ENCODE measurements at regions not wholly inside any gene's neighbourhood (a gene's known extent, or its start where the extent isn't known, plus 50 kb on each side); places are given as distances from the start of the nearest gene placed in this dataset.

GRCh38 chr1:47656719-47657685 lies 219.2 kb downstream of the FOXD2 start:
- Histone ChIP-seq H3K4me1 (ENCODE audit: insufficient read depth) (no peaks in the 10 kb centered on the region), H3K9me2 (ENCODE audit: insufficient read depth) (no peaks in the 10 kb centered on the region), H3K36me3 (ENCODE audit: low read depth) (no peaks in the 10 kb centered on the region), H2AFZ (no peak overlapping the region), H3K4me2 (ENCODE audit: unreplicated experiment) (no peak overlapping the region), H3K79me2 (ENCODE audit: insufficient read depth) (no peaks in the 10 kb centered on the region), H3F3A (ENCODE audit: insufficient read depth) (no peaks in the 10 kb centered on the region), H3K27me3 (replicated peaks; ENCODE audit: insufficient read depth) (peaks cover 17% of the 10 kb centered on the region; the same call in 1 of the 2 replicates), H3K27ac (no peak overlapping the region), H4K20me1 (ENCODE audit: insufficient read depth) (no peaks in the 10 kb centered on the region), H3K4me3 (no peak overlapping the region), H3K9ac (no peak overlapping the region), H3K9me3 (ENCODE audit: low read depth) (no peaks in the 10 kb centered on the region)
- TF ChIP-seq EZH2phosphoT487 (IDR thresholded peaks at IDR 0.05; ENCODE audit: insufficient read depth, low read depth) (no peak), EZH2 (IDR thresholded peaks at IDR 0.05; ENCODE audit: insufficient read depth, poor library complexity, severe bottlenecking) (no peak)
- 34 to 41% methylated on average over 18 of the region's 18 CpGs for WGBS, 2 experiments (ENCODE audit: low coverage in 1 of 2, low lambda C conversion rate in 2 of 2, missing lambda C conversion rate in 2 of 2)
- in situ Hi-C loops (cut with MboI) = no loop called here
- DNase-seq = peak; percentile 73

- no peaks in the 10 kb centered on the region for H3K9me3 ChIP-seq (ENCODE audit: low read depth)
- no peak overlapping the region for H3K9ac ChIP-seq
- no peaks in the 10 kb centered on the region for H3F3A ChIP-seq (ENCODE audit: insufficient read depth)
- no peak overlapping the region for H2AFZ ChIP-seq
- H3K4me3 ChIP-seq = no peak overlapping the region
- H3K79me2 ChIP-seq (ENCODE audit: insufficient read depth) = no peaks in the 10 kb centered on the region
- 72 to 76% methylated on average over 9 of the region's 9 CpGs for WGBS, 2 experiments (ENCODE audit: low coverage in 1 of 2, low lambda C conversion rate in 2 of 2, missing lambda C conversion rate in 2 of 2)
- in situ Hi-C loops (cut with MboI) = no loop called here
- H3K4me2 ChIP-seq (ENCODE audit: unreplicated experiment) = no peak overlapping the region
- H4K20me1 ChIP-seq (ENCODE audit: insufficient read depth) = no peaks in the 10 kb centered on the region
- no peaks in the 10 kb centered on the region for H3K36me3 ChIP-seq (ENCODE audit: low read depth)
- no peaks in the 10 kb centered on the region for H3K4me1 ChIP-seq (ENCODE audit: insufficient read depth)
- DNase-seq = no peak
- H3K27ac ChIP-seq = no peak overlapping the region
- no peaks in the 10 kb centered on the region for H3K9me2 ChIP-seq (ENCODE audit: insufficient read depth)
- TF ChIP-seq EZH2phosphoT487 (IDR thresholded peaks at IDR 0.05; ENCODE audit: insufficient read depth, low read depth) = no peak
- TF ChIP-seq EZH2 (IDR thresholded peaks at IDR 0.05; ENCODE audit: insufficient read depth, poor library complexity, severe bottlenecking) = no peak
- peaks cover 14% of the 10 kb centered on the region; the same call in 1 of the 2 replicates for H3K27me3 ChIP-seq (replicated peaks; ENCODE audit: insufficient read depth)
Observed at GRCh38 chr1:47658161-47658920, 220.5 kb downstream of the FOXD2 start.

DNA sequence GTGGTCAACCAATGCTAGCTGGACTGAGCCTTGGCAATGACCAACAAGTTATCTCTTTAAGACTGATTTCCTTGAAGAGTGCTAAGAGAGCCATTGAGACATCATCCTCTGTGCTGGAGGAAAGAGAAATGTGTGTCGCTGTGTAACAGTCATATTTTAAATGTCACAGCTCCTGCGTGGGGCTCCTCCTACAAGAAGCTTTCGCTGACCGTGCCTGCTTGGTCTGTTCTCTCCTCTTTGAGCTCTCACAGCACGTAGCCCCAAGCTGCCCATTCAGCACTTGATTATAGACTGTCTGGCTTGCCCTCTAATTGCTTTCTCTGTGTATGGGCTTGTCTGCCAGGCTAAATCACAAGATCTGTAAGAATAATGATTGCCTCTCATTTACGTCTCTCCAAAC lies 221.3 kb downstream of the FOXD2 start:
- H3K27me3 ChIP-seq (replicated peaks; ENCODE audit: insufficient read depth) = peaks cover 9% of the 10 kb centered on the region; the same call in 1 of the 2 replicates
- DNase-seq = no peak
- no peaks in the 10 kb centered on the region for H4K20me1 ChIP-seq (ENCODE audit: insufficient read depth)
- no peaks in the 10 kb centered on the region for H3K9me2 ChIP-seq (ENCODE audit: insufficient read depth)
- no peaks in the 10 kb centered on the region for H3F3A ChIP-seq (ENCODE audit: insufficient read depth)
- in situ Hi-C loops (cut with MboI) = no loop called here
- no peak overlapping the region for H3K9ac ChIP-seq
- no peak overlapping the region for H2AFZ ChIP-seq
- TF ChIP-seq EZH2phosphoT487 (IDR thresholded peaks at IDR 0.05; ENCODE audit: insufficient read depth, low read depth) (no peak), EZH2 (IDR thresholded peaks at IDR 0.05; ENCODE audit: insufficient read depth, poor library complexity, severe bottlenecking) (no peak)
- H3K36me3 ChIP-seq (ENCODE audit: low read depth) = no peaks in the 10 kb centered on the region
- H3K27ac ChIP-seq = no peak overlapping the region
- 66 to 78% methylated on average over 6 of the region's 6 CpGs for WGBS, 2 experiments (ENCODE audit: low coverage in 1 of 2, low lambda C conversion rate in 2 of 2, missing lambda C conversion rate in 2 of 2)
- no peaks in the 10 kb centered on the region for H3K9me3 ChIP-seq (ENCODE audit: low read depth)
- no peaks in the 10 kb centered on the region for H3K79me2 ChIP-seq (ENCODE audit: insufficient read depth)
- H3K4me1 ChIP-seq (ENCODE audit: insufficient read depth) = no peaks in the 10 kb centered on the region
- no peak overlapping the region for H3K4me3 ChIP-seq
- no peak overlapping the region for H3K4me2 ChIP-seq (ENCODE audit: unreplicated experiment)

- no peak overlapping the region for H3K4me2 ChIP-seq (ENCODE audit: unreplicated experiment)
- H2AFZ ChIP-seq = no peak overlapping the region
- no peaks in the 10 kb centered on the region for H3K9me2 ChIP-seq (ENCODE audit: insufficient read depth)
- no peak overlapping the region for H3K27ac ChIP-seq
- H3F3A ChIP-seq (ENCODE audit: insufficient read depth) = no peaks in the 10 kb centered on the region
- TF ChIP-seq EZH2 (IDR thresholded peaks at IDR 0.05; ENCODE audit: insufficient read depth, poor library complexity, severe bottlenecking) (no peak), EZH2phosphoT487 (IDR thresholded peaks at IDR 0.05; ENCODE audit: insufficient read depth, low read depth) (no peak)
- H3K36me3 ChIP-seq (ENCODE audit: low read depth) = no peaks in the 10 kb centered on the region
- no peak overlapping the region for H3K4me3 ChIP-seq
- H4K20me1 ChIP-seq (ENCODE audit: insufficient read depth) = no peaks in the 10 kb centered on the region
- WGBS, 2 experiments (ENCODE audit: low coverage in 1 of 2, low lambda C conversion rate in 2 of 2, missing lambda C conversion rate in 2 of 2) = 7 to 14% methylated on average over 1 of the region's 1 CpG
- in situ Hi-C loops (cut with MboI) = no loop called here
- peaks cover 5% of the 10 kb centered on the region; the same call in 1 of the 2 replicates for H3K27me3 ChIP-seq (replicated peaks; ENCODE audit: insufficient read depth)
- no peaks in the 10 kb centered on the region for H3K4me1 ChIP-seq (ENCODE audit: insufficient read depth)
- DNase-seq = no peak
- no peaks in the 10 kb centered on the region for H3K9me3 ChIP-seq (ENCODE audit: low read depth)
- no peaks in the 10 kb centered on the region for H3K79me2 ChIP-seq (ENCODE audit: insufficient read depth)
- H3K9ac ChIP-seq = no peak overlapping the region
Observed at GRCh38 chr1:47660622-47661021, 222.8 kb downstream of the FOXD2 start.
